OCI-LY1 (cell line): ENCODE measurements at regions not wholly inside any gene's neighbourhood (a gene's known extent, or its start where the extent isn't known, plus 50 kb on each side); places are given as distances from the start of the nearest gene placed in this dataset.

Source experiments
- H2AFZ ChIP-seq: fragments of 200-600 bp; sonication (generic), shearing (Covaris generic); 2 replicates; pipeline ENCODE4 v1.6.0; 2014; ENCODE audit warnings: antibody characterized with exemption, mild to moderate bottlenecking, low read length
- H3F3A ChIP-seq: fragments of 200-600 bp; sonication (generic), shearing (Covaris generic); 2 replicates; pipeline ENCODE4 v1.6.0; 2014; ENCODE audit warnings: mild to moderate bottlenecking, antibody characterized with exemption, low read length, moderate library complexity; ENCODE audit not compliant: insufficient read depth
- H3K27ac ChIP-seq: fragments of 200-600 bp; sonication (generic); 2 replicates; pipeline ENCODE4 v1.5.1; 2014; ENCODE audit warnings: low read length, mixed run types, mild to moderate bottlenecking, low read depth; ENCODE audit not compliant: poor library complexity, severe bottlenecking
- H3K27me3 ChIP-seq: fragments of 200-600 bp; sonication (generic); 2 replicates; pipeline ENCODE4 v1.6.0; 2014; ENCODE audit warnings: antibody characterized with exemption, mild to moderate bottlenecking, low read length, moderate library complexity; ENCODE audit not compliant: insufficient read depth
- H3K36me3 ChIP-seq: fragments of 200-600 bp; sonication (generic); 2 replicates; pipeline ENCODE4 v1.6.1; 2014; ENCODE audit warnings: mild to moderate bottlenecking, antibody characterized with exemption, low read length, moderate library complexity, mixed read lengths; ENCODE audit not compliant: insufficient read depth
- H3K4me1 ChIP-seq: fragments of 200-600 bp; sonication (generic); 2 replicates; pipeline ENCODE4 v1.5.1; 2014; ENCODE audit warnings: mild to moderate bottlenecking, low read length, moderate library complexity; ENCODE audit not compliant: insufficient read depth, severe bottlenecking
- H3K4me2 ChIP-seq: fragments of 200-600 bp; sonication (generic), shearing (Covaris generic); 2 replicates; pipeline ENCODE4 v1.6.1; 2014; ENCODE audit warnings: low read length
- H3K4me3 ChIP-seq: fragments of 200-600 bp; sonication (generic); 2 replicates; pipeline ENCODE4 v1.5.1; 2014; ENCODE audit warnings: low read length, low read depth, mild to moderate bottlenecking, mixed read lengths; ENCODE audit not compliant: poor library complexity, severe bottlenecking
- H3K79me2 ChIP-seq: fragments of 200-600 bp; shearing (Covaris generic); 2 replicates; pipeline ENCODE4 v1.6.1; 2016; ENCODE audit warnings: mixed run types, low read length, mixed read lengths; ENCODE audit not compliant: insufficient read depth
- H3K9ac ChIP-seq: fragments of 200-600 bp; sonication (generic), shearing (Covaris generic); 2 replicates; pipeline ENCODE4 v1.6.1; 2014; ENCODE audit warnings: mild to moderate bottlenecking, low read length, mixed read lengths
- H3K9me2 ChIP-seq: fragments of 200-600 bp; sonication (generic), shearing (Covaris generic); 2 replicates; pipeline ENCODE4 v1.6.1; 2014; ENCODE audit warnings: low read depth, mild to moderate bottlenecking, low read length, mixed read lengths
- H3K9me3 ChIP-seq: fragments of 200-600 bp; shearing (Covaris generic); 2 replicates; pipeline ENCODE4 v1.6.1; 2014; ENCODE audit warnings: low read length, mixed read lengths
- H4K20me1 ChIP-seq: fragments of 200-600 bp; sonication (generic), shearing (Covaris generic); 2 replicates; pipeline ENCODE4 v1.6.0; 2016; ENCODE audit warnings: mild to moderate bottlenecking, low read length; ENCODE audit not compliant: insufficient read depth
- EZH2 ChIP-seq: fragments of 200-600 bp; sonication (generic), shearing (Covaris generic); IDR thresholded peaks from 2 replicates; pipeline ENCODE4 v1.8.0; 2017; ENCODE audit warnings: borderline replicate concordance, mixed run types, mild to moderate bottlenecking, antibody characterized with exemption, low read length, moderate library complexity, mixed read lengths
- TF ChIP-seq, protein P1 (sequence below): fragments of 200-600 bp; sonication (generic), shearing (Covaris generic); IDR thresholded peaks from 2 replicates; pipeline ENCODE4 v1.5.1; 2017; ENCODE audit warnings: mild to moderate bottlenecking, antibody characterized with exemption, low read length, moderate library complexity, mixed read lengths

DNA sequence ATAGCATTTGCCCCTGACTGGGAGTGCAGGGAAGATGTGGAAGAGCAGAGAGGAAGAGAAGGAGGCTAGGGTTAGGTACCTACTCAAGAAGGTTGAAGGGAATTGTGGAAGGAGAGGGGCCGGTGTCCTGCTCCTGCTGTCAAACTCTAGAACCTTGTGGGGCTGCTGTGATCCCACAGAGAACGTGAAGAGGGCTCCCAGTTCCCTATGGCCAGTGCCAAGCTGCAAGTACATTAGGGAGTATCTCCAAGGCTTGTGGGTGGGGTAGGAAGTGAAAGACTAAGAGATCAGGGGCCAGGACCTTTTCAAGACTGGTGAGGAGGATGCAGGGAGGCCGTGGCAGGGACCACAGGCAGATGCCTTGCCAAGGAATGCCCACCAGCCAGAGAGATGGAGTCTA is 263.4 kb downstream of the CDH26 start:
- Histone ChIP-seq H3K27ac (no peak overlapping the region), H4K20me1 (no peaks in the 10 kb centered on the region), H3K36me3 (no peaks in the 10 kb centered on the region), H3K4me1 (no peaks in the 10 kb centered on the region), H3K4me3 (no peak overlapping the region), H3F3A (no peaks in the 10 kb centered on the region), H2AFZ (no peak overlapping the region), H3K27me3 (no peaks in the 10 kb centered on the region), H3K4me2 (no peak overlapping the region), H3K9ac (no peak overlapping the region), H3K9me2 (no peaks in the 10 kb centered on the region), H3K79me2 (no peaks in the 10 kb centered on the region), H3K9me3 (no peaks in the 10 kb centered on the region)
- TF ChIP-seq, protein P1, sequence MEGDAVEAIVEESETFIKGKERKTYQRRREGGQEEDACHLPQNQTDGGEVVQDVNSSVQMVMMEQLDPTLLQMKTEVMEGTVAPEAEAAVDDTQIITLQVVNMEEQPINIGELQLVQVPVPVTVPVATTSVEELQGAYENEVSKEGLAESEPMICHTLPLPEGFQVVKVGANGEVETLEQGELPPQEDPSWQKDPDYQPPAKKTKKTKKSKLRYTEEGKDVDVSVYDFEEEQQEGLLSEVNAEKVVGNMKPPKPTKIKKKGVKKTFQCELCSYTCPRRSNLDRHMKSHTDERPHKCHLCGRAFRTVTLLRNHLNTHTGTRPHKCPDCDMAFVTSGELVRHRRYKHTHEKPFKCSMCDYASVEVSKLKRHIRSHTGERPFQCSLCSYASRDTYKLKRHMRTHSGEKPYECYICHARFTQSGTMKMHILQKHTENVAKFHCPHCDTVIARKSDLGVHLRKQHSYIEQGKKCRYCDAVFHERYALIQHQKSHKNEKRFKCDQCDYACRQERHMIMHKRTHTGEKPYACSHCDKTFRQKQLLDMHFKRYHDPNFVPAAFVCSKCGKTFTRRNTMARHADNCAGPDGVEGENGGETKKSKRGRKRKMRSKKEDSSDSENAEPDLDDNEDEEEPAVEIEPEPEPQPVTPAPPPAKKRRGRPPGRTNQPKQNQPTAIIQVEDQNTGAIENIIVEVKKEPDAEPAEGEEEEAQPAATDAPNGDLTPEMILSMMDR: no peak
- TF ChIP-seq EZH2: no peak

DNA sequence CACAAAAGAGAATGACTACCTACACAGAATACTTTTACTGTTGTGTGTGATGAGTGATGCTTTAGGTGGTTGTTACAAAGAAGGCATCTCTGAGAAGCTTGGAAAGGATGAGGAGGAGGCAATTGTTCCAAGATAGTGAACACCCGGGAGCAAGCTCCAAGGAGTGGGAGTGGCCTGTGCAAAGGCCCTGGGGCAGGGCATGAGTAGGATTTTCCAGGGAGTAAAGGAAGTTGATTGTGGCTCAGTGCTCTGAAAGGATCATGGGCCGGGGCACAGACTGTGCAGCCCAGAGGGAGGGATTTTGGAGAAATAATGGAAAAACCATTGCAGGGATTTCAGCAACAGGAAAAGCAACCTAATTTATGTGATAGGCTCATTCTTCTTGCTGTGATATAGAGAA is 264.3 kb downstream of the CDH26 start:
- Histone ChIP-seq H3K9me3 (no peaks in the 10 kb centered on the region), H3K27ac (no peak overlapping the region), H4K20me1 (no peaks in the 10 kb centered on the region), H3K4me3 (no peak overlapping the region), H3K79me2 (no peaks in the 10 kb centered on the region), H3F3A (no peaks in the 10 kb centered on the region), H3K9me2 (no peaks in the 10 kb centered on the region), H3K4me1 (no peaks in the 10 kb centered on the region), H3K27me3 (no peaks in the 10 kb centered on the region), H3K36me3 (no peaks in the 10 kb centered on the region), H3K9ac (no peak overlapping the region), H2AFZ (no peak overlapping the region), H3K4me2 (no peak overlapping the region)
- TF ChIP-seq, protein P1: no peak
- no peak for TF ChIP-seq EZH2

- no peak overlapping the region for H2AFZ ChIP-seq
- TF ChIP-seq, protein P1: no peak
- TF ChIP-seq EZH2: no peak
- H4K20me1 ChIP-seq: no peaks in the 10 kb centered on the region
- H3K9ac ChIP-seq: no peak overlapping the region
- H3K79me2 ChIP-seq: no peaks in the 10 kb centered on the region
- no peaks in the 10 kb centered on the region for H3K4me1 ChIP-seq
- H3K36me3 ChIP-seq: no peaks in the 10 kb centered on the region
- H3K9me3 ChIP-seq: no peaks in the 10 kb centered on the region
- no peaks in the 10 kb centered on the region for H3K9me2 ChIP-seq
- no peak overlapping the region for H3K4me3 ChIP-seq
- no peaks in the 10 kb centered on the region for H3K27me3 ChIP-seq
- H3K27ac ChIP-seq: no peak overlapping the region
- H3F3A ChIP-seq: no peaks in the 10 kb centered on the region
- H3K4me2 ChIP-seq: no peak overlapping the region
Measured at GRCh38 chr20:60223174-60223573, 265.0 kb downstream of the CDH26 start.
